ENCODE measurements at regions not wholly inside any gene's neighbourhood (a gene's known extent, or its start where the extent isn't known, plus 50 kb on each side); places are given as distances from the start of the nearest gene placed in this dataset.

DNA sequence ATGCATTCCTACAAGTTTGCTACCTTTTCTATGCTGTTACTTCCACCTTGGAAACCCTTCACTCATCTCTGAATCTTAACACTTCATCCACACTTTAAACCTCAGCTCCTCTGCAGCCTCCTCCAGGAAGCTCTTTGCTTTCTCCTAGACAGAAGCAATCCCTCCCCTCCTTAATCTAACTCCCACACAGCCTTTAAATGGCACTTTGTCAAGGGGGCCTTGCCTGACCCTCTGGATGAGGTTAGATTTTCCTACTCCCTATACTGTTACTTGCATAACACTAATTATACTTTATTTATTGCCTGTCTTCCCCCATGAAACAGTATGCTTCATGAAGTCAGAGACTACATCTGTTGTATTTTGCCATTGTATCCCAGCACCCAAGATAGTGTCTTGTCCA, 394.6 kb downstream of the MED13L start:
- Histone ChIP-seq H2BK20ac (ENCODE audit: low read length) (no peak overlapping the region), H3K4me1 (replicated peaks in 1 of 4; ENCODE audit: control insufficient read depth in 3 of 4, insufficient read depth in 4 of 4, low read length in 3 of 4) (no peaks in the 10 kb centered on the region), H4K5ac (ENCODE audit: insufficient read length, low read depth, low read length) (no peak overlapping the region), H2BK120ac (replicated peaks; ENCODE audit: low read depth, low read length) (no peak overlapping the region), H2BK12ac (ENCODE audit: low read depth, low read length) (no peak overlapping the region), H3K18ac (ENCODE audit: extremely low read depth, low read length) (no peak overlapping the region), H4K20me1 (replicated peaks in 1 of 2; ENCODE audit: control insufficient read depth in 1 of 2, insufficient read depth in 2 of 2, low read length in 2 of 2) (no peaks in the 10 kb centered on the region), H2AFZ (ENCODE audit: low read length) (no peak overlapping the region), H3K9me3 (ENCODE audit: insufficient read depth in 2 of 2, low read depth in 1 of 2, low read length in 1 of 2) (no peaks in the 10 kb centered on the region), H3K4me2 (ENCODE audit: insufficient read depth in 1 of 2, low read depth in 2 of 2, low read length in 2 of 2) (no peak overlapping the region), H3K4me3 (ENCODE audit: extremely low read depth in 1 of 4, insufficient read depth in 2 of 4, low read depth in 3 of 4, low read length in 4 of 4) (no peak overlapping the region), H4K91ac (replicated peaks; ENCODE audit: insufficient read length, low read length) (no peak overlapping the region), H3K79me2 (ENCODE audit: control insufficient read depth in 1 of 2, insufficient read depth in 2 of 2, low read length in 2 of 2) (no peaks in the 10 kb centered on the region), H2BK5ac (ENCODE audit: low read depth, low read length) (no peak overlapping the region), H3K36me3 (ENCODE audit: control insufficient read depth in 2 of 4, insufficient read depth in 4 of 4, low read length in 3 of 4) (no peaks in the 10 kb centered on the region), H3K9ac (replicated peaks in 1 of 4; ENCODE audit: extremely low read depth in 1 of 4, low read depth in 3 of 4, low read length in 3 of 4) (no peak overlapping the region), H3K56ac (replicated peaks; ENCODE audit: insufficient read length, low read depth, low read length) (no peak overlapping the region), H3K4ac (replicated peaks; ENCODE audit: insufficient read length, low read depth, low read length) (no peak overlapping the region), H2BK15ac (ENCODE audit: low read length) (no peak overlapping the region), H3K14ac (ENCODE audit: insufficient read length) (no peak overlapping the region), H3K27me3 (replicated peaks in 1 of 4; ENCODE audit: control insufficient read depth in 3 of 4, extremely low read depth in 1 of 4, insufficient read depth in 3 of 4, low read length in 3 of 4) (no peaks in the 10 kb centered on the region), H2AK5ac (ENCODE audit: low read depth, low read length) (no peak overlapping the region), H3K79me1 (ENCODE audit: low read depth, low read length) (no peaks in the 10 kb centered on the region), H3K27ac (ENCODE audit: low read depth, low read length) (no peak overlapping the region), H3K23ac (ENCODE audit: insufficient read length) (no peak overlapping the region), H4K8ac (ENCODE audit: extremely low read depth, insufficient read depth, low read length) (no peak overlapping the region), H3K23me2 (ENCODE audit: low read depth, low read length) (no peaks in the 10 kb centered on the region)
- ChIA-PET POLR2A (ENCODE audit: partially characterized antibody) (interaction anchor here (0.9 kb wide), 1 partner anchor 11 kb away, joined by 3 read pairs; no protein-coding TSS in a partner anchor), CTCF (ENCODE audit: partially characterized antibody) (interaction anchor here (0.7 to 5.4 kb wide), 2 partner anchors 11 to 22 kb away, joined by 3 to 35 read pairs; no protein-coding TSS in a partner anchor)
- DNase-seq (ENCODE audit: low read depth in 1 of 2, low spot score in 2 of 2) (no peak), FAIRE-seq (no peak)
- no peak for TF ChIP-seq SP2 (IDR thresholded peaks at IDR 0.05; ENCODE audit: low read length)
- TF ChIP-seq KDM4A (IDR thresholded peaks at IDR 0.05; ENCODE audit: low read depth, low read length, severe bottlenecking): no peak
- no peak for TF ChIP-seq POU5F1 (IDR thresholded peaks at IDR 0.05; ENCODE audit: low read depth, low read length)
- no peak for TF ChIP-seq JUN (IDR thresholded peaks at IDR 0.05; ENCODE audit: low read depth, low read length)

Measured in H1 (cell line).